GM10266 (cell line): ENCODE measurements at regions not wholly inside any gene's neighbourhood (a gene's known extent, or its start where the extent isn't known, plus 50 kb on each side); places are given as distances from the start of the nearest gene placed in this dataset.

Source experiments
- DNase-seq: peaks from one replicate; pipeline ENCODE4 v3.0.0; 2012; ENCODE audit errors: extremely low spot score
- TF ChIP-seq, protein P1 (sequence below): IDR thresholded peaks from 2 replicates; pipeline ENCODE4 v1.5.1; 2012; ENCODE audit warnings: mild to moderate bottlenecking, low read depth; ENCODE audit not compliant: control insufficient read depth, insufficient read depth; ENCODE audit errors: missing control alignments

DNA sequence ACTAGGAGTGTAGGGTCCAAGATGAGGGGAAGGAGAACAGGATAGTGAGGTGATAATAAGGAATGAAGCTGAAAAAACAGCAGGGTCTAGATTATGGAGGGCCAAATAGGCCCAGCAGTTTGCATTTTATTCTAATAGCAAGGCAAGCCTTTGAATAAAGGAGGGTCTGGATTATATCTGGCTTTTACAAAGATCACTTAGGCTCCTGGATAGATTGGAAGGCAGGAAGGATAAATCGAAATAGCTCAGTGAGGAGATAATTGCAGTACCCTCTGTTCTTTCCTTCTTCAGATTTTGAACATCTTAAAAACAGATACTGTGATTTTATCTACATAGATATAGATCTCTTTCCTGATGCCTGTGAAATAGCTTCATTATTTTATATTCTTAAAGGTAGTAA is 53.8 kb upstream of the PTGFR start:
- DNase-seq = no peak
- TF ChIP-seq, protein P1, sequence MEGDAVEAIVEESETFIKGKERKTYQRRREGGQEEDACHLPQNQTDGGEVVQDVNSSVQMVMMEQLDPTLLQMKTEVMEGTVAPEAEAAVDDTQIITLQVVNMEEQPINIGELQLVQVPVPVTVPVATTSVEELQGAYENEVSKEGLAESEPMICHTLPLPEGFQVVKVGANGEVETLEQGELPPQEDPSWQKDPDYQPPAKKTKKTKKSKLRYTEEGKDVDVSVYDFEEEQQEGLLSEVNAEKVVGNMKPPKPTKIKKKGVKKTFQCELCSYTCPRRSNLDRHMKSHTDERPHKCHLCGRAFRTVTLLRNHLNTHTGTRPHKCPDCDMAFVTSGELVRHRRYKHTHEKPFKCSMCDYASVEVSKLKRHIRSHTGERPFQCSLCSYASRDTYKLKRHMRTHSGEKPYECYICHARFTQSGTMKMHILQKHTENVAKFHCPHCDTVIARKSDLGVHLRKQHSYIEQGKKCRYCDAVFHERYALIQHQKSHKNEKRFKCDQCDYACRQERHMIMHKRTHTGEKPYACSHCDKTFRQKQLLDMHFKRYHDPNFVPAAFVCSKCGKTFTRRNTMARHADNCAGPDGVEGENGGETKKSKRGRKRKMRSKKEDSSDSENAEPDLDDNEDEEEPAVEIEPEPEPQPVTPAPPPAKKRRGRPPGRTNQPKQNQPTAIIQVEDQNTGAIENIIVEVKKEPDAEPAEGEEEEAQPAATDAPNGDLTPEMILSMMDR = no peak

DNA sequence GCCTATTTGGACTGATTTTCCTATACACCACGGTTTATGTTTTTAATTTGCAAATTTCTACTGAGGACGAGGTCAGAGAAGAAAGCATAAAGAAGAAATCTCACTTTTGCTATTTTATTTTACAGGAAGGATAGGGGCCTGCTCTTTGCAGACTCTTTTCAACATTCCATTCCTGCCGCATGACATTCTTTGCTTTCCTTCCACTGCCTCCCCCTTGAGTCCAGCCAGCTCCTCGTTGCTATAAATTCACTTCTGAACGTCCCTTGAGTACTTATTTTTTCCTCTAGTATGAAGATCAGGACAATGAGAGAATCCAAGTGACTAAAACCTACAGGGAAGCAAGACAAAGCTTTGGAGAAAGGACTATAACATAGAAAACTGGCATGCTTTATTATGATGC is 53.4 kb upstream of the PTGFR start:
- TF ChIP-seq, protein P1 = no peak
- no peak for DNase-seq

DNA sequence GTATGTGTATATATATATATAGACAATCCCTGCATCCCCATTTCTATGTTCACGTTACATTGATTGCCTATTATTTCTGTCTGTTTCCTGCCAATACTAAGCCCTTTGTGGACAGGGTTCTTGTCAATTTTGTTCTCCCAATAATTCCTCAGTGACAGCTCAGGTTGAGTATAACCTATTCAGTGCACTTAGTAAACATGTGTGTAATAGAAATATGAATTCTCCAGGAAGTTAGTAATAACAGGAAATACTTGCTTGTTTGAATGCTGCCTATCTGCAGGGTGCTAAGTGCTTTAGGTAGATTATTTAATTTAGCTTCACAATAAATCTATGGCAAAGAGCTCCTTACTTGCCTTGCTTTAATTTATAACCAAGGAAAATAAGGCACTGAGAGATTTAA is 52.8 kb upstream of the PTGFR start:
- TF ChIP-seq, protein P1 = no peak
- no peak for DNase-seq

DNA sequence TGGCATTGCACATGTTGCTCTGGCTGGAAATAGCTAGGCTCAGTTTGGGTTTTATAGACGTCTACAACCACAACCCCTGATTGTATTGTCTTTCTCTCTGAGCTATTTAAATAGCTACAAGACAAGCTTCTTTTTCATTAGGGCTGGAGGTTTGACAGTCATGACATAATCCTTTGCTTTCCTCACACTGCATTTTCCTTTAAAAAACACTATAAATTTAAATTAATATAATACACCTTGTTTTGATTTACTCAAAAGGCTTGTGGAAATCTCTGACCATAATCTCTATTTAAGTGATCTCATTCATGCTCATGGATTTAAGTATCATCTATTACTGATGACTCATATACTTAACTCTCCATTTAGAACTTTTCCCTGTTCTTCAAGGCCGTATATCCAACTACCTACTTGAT is 50.4 kb upstream of the PTGFR start:
- TF ChIP-seq, protein P1 = no peak
- DNase-seq = no peak
